ENCODE measurements at regions not wholly inside any gene's neighbourhood (a gene's known extent, or its start where the extent isn't known, plus 50 kb on each side); places are given as distances from the start of the nearest gene placed in this dataset.
A peak's percentile ranks its signal among the peaks of the same experiment; 100 is the strongest.
"Not testable (repeated sequence)": the region's sequence is repeated elsewhere in the genome, so short reads cannot be mapped to it uniquely, and the experiment has no call there.

DNA sequence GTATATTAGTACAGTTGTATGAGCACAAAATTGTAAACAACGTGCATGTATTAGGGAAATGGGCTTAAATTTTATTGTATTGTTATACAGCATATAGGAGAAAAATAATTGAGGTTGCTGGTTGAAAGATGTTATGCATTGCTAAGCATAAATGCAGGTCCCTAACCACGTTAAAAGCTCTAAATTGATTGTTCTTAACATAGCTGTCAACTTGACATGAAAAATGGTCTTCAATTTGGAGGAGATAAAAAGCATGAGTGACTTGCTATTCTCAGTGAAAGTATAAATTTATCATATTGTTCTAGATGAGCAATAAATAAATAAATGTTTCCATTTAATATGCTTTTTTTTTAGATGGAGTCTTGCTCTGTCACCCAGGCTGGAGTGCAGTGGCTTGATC, 506.6 kb upstream of the ATXN7L3B start:
- TF ChIP-seq, protein P1, sequence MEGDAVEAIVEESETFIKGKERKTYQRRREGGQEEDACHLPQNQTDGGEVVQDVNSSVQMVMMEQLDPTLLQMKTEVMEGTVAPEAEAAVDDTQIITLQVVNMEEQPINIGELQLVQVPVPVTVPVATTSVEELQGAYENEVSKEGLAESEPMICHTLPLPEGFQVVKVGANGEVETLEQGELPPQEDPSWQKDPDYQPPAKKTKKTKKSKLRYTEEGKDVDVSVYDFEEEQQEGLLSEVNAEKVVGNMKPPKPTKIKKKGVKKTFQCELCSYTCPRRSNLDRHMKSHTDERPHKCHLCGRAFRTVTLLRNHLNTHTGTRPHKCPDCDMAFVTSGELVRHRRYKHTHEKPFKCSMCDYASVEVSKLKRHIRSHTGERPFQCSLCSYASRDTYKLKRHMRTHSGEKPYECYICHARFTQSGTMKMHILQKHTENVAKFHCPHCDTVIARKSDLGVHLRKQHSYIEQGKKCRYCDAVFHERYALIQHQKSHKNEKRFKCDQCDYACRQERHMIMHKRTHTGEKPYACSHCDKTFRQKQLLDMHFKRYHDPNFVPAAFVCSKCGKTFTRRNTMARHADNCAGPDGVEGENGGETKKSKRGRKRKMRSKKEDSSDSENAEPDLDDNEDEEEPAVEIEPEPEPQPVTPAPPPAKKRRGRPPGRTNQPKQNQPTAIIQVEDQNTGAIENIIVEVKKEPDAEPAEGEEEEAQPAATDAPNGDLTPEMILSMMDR (IDR thresholded peaks at IDR 0.05; ENCODE audit: unreplicated experiment), result no peak
- Mint-ChIP-seq H3K4me3 (no peak overlapping the region), H3K27ac (no peak overlapping the region), H3K36me3 (no peaks in the 10 kb centered on the region), H3K9me3 (peaks cover 13% of the 10 kb centered on the region), H3K4me1 (no peaks in the 10 kb centered on the region), H3K27me3 (ENCODE audit: low read depth) (no peaks in the 10 kb centered on the region)
- no peak for DNase-seq (ENCODE audit: low spot score in 2 of 2, unreplicated experiment in 2 of 2)

DNA sequence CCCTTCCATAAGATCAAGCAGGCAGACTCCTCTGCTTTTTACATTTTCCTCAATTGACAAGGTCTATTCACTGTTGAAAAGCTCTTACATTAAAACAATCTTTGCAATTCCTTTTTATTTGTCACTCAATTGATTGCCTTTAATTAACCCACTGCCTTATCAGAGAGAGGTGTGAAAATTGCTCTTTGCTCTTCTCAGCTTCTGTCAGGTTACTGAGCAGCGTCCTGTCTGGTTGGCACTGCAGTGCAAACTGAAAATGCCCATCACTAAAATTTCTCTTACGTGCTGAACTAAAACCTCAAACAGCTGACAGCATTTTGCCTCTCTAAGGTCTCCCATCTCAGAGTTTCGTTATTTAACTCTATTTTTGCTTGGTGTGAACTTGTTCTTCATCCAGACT, 504.1 kb upstream of the ATXN7L3B start:
- TF ChIP-seq, protein P1 (IDR thresholded peaks at IDR 0.05; ENCODE audit: unreplicated experiment), result no peak
- DNase-seq (ENCODE audit: low spot score in 2 of 2, unreplicated experiment in 2 of 2), result no peak
- no peaks in the 10 kb centered on the region for H3K27me3 Mint-ChIP-seq (ENCODE audit: low read depth)
- H3K9me3 Mint-ChIP-seq, result peaks cover 18% of the 10 kb centered on the region
- peaks cover 2% of the 10 kb centered on the region for H3K36me3 Mint-ChIP-seq
- H3K4me3 Mint-ChIP-seq, result no peak overlapping the region
- H3K4me1 Mint-ChIP-seq, result no peaks in the 10 kb centered on the region
- no peak overlapping the region for H3K27ac Mint-ChIP-seq

DNA sequence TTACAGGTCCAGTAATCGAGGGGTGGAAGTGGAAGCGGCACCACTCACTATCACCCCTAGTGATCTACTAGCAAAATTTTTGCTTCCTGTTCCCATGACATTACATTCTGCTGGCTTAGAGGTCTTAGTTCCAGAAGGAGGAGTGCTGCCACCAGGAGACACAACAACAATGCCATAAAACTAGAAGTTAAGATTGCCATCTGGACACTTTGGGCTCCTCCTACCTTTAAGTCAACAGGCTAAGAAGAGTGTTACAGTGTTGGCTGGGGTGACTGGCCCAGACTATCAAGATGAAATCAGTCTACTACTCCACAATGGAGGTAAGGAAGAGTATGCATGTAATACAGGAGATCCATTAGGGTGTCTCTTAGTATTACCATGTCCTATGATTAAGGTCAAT, 498.5 kb upstream of the ATXN7L3B start:
- peaks cover 20% of the 10 kb centered on the region for H3K4me1 Mint-ChIP-seq
- not testable (repeated sequence) for H3K27ac Mint-ChIP-seq; H3K36me3 Mint-ChIP-seq; H3K4me3 Mint-ChIP-seq; DNase-seq (ENCODE audit: low spot score in 2 of 2, unreplicated experiment in 2 of 2); H3K27me3 Mint-ChIP-seq (ENCODE audit: low read depth)
- H3K9me3 Mint-ChIP-seq, result peaks cover 17% of the 10 kb centered on the region

DNA sequence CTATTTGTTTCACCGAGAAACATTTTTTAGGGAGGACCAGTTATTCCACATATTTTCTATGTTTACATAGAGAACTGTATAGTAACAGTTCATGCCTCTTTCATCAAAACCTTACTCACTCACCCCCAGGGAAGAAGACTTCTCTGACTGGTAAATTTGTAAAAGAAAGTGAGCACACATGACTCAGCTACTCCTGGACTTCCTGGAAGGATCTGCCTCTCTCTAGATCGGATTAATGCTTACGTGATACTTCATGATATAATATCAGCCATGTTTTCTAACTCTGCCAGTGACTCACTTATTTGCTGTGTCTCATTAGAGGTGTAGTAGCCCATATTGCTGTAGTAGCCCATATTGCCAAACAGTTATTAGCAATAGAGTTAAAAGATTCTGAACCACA, 494.3 kb upstream of the ATXN7L3B start:
- Mint-ChIP-seq H3K4me3 (no peak overlapping the region), H3K36me3 (peaks cover 5% of the 10 kb centered on the region), H3K9me3 (peaks cover 14% of the 10 kb centered on the region), H3K4me1 (peaks cover 20% of the 10 kb centered on the region), H3K27ac (peak overlapping the region; percentile 75), H3K27me3 (ENCODE audit: low read depth) (no peaks in the 10 kb centered on the region)
- TF ChIP-seq, protein P1 (IDR thresholded peaks at IDR 0.05; ENCODE audit: unreplicated experiment), result no peak
- DNase-seq (ENCODE audit: low spot score in 2 of 2, unreplicated experiment in 2 of 2), result no peak

DNA sequence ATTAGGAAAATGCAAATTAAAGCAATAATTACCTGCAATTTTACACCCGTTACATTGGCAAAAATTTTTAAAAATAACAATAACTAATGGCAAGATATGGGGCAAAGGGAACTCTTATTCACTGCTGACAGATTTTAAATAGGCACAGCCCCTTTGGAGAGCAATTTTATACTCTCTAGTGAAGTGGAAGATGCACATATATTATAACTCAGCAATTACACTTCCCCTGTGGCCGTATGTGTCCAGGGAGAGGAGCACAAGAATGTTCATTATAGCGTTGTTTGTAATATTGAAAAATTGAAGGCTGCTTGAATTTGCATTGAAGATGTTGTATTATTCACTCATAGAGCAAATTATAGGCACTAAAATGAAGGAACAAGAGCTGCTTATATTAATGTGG, 488.3 kb upstream of the ATXN7L3B start:
- Mint-ChIP-seq H3K4me1 (no peaks in the 10 kb centered on the region), H3K4me3 (no peak overlapping the region), H3K27me3 (ENCODE audit: low read depth) (no peaks in the 10 kb centered on the region), H3K9me3 (peaks cover 11% of the 10 kb centered on the region), H3K27ac (no peak overlapping the region), H3K36me3 (peaks cover 2% of the 10 kb centered on the region)
- no peak for DNase-seq (ENCODE audit: low spot score in 2 of 2, unreplicated experiment in 2 of 2)
- TF ChIP-seq, protein P1 (IDR thresholded peaks at IDR 0.05; ENCODE audit: unreplicated experiment), result no peak

DNA sequence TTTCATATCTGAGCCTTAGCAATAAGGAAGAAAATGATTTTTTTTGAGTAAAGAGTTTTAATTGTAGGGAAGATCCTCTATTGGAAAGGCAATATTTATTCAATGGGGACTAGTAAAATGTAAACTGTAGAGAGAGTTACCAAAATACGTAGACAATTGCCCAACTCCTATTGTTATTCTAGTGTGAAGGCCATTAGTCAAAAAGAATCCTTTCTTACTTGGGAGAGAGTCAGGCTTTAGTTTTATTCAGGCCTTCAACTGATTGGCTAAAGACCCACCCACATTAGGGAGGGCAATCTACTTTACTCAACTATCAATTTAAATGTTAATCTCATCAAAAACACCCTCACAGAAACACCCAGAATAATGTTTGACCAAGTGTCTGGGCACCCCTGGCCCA, 485.8 kb upstream of the ATXN7L3B start:
- Mint-ChIP-seq H3K36me3 (no peaks in the 10 kb centered on the region), H3K4me3 (no peak overlapping the region), H3K4me1 (no peaks in the 10 kb centered on the region), H3K9me3 (peaks cover 6% of the 10 kb centered on the region), H3K27me3 (ENCODE audit: low read depth) (no peaks in the 10 kb centered on the region), H3K27ac (no peak overlapping the region)
- no peak for DNase-seq (ENCODE audit: low spot score in 2 of 2, unreplicated experiment in 2 of 2)
- TF ChIP-seq, protein P1 (IDR thresholded peaks at IDR 0.05; ENCODE audit: unreplicated experiment), result no peak

Measured in mesothelial cell of epicardium (in vitro differentiated cells).